ENCODE measurements at regions not wholly inside any gene's neighbourhood (a gene's known extent, or its start where the extent isn't known, plus 50 kb on each side); places are given as distances from the start of the nearest gene placed in this dataset.
"Not testable (repeated sequence)": the region's sequence is repeated elsewhere in the genome, so short reads cannot be mapped to it uniquely, and the experiment has no call there.

DNA sequence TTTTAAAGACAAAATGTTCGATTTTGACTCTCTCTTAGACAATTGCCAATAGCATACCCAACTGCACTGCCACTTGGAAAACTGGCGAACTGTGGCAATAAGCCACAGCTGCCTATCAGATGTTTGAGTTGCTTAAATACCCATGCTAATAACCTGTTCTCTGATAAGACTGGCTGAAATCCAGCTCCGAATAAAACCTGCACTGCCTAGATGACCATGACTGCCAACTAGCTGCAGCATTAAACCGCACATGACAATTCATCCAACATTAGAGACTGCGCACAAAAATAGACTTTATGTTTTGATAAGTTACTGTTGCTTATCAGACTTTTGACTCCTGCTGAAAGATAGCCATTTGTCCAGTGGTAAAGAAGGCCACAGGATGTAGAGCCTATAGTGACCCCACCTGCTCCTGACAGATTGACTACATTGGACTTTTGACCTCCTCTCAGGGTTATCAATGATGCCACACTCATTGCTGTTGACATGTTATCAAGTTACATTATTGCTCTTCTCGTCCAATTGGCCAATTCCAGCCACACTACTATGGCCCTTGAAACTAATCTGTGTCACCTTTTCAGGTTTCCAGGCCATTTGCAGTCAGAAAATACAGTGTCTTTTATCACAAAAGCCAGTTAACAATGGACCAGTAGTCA lies 299.0 kb downstream of the HGF start:
- FAIRE-seq: no peak

DNA sequence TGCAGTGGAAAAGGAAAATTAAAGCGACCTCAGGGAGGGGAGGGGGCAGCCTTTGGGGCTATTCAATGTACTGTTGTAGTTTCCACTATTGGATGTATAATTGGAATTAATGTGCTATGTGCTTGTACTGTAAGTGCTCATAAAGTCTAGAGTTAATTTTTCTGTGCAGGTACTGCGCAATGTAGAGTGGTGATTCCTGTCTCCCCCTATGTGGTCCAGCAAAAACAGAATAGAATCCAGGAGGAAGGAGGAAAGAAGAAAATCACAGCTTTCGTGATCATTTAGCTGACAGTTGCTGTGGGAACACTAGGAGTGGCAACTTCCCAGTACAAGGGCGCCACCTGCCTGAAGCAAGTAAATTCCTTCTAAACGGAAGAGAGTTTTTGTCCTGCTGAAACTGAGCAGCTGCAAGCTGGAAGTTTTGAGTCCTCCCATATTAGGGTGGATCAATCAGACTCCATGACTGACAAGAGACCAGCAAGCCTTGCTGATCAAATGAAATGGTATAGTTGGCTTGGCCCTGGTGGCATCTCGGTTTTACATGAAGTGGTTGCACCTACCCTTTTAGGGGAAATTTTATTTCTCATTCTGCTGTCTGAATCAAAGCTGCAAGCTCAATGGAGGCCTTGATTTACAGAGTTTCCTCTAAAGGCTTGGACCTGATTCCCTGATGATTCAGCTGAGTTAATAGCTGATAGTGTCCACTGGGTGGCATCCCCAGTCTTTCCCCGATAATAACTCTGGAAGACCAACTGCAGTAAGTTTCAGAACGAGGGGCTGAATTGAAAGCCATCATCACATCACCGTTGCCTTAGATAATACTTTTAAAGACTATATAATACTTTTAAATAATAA lies 299.8 kb downstream of the HGF start:
- peak; percentile 96 for FAIRE-seq

DNA sequence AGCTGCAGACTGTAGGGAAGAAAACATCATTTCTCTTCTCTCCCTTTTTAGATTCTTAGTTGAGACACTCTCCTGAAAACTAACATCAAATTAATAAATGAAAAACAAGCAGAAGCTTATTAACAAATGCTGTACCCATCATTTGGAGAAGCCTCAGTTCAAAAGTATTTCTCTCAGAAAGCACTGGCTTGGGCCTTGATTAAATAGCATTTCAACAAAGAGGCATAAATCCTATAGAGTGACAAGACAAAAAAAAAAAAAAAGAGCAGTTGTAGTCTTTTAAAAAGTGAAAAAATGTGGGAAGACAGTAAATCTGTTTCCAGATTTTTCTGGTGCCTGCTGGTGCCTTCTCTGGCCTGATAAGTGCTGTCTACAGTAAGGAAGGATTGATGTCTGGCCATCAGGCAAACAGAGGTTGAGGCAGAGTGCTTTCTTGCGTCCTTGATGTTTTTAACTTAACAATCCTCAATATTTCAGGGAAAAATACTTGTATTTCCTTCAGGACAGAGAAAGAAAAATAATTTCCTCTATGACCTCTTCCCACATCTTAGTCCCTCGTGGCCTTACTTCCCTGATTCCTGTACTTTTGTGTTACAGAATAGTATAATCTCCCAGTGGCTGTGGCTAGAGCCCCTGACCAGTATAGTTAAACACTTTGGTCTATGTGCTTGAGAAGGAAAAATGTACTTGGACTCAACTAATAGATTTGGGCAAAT lies 300.5 kb downstream of the HGF start:
- FAIRE-seq: no peak

DNA sequence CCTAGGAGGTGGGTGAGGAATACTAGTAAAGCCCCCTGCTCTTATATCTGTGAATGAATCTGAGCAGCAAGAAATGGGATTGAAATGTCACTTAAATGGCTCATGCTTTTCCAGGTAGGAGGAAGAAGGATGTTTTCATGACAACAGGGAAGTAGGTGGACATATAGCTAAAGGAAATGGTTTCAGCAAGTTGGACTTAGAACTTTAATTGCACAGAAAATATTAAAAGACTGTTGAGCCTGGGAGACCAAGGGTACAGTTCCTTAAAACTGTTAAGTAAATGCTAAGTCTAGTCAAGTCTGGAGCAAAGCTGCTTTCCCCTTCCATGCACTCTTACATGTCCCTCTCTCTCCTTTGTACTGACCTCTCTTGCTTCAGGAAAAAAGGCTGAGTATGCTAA lies 301.3 kb downstream of the HGF start:
- no peak for FAIRE-seq

DNA sequence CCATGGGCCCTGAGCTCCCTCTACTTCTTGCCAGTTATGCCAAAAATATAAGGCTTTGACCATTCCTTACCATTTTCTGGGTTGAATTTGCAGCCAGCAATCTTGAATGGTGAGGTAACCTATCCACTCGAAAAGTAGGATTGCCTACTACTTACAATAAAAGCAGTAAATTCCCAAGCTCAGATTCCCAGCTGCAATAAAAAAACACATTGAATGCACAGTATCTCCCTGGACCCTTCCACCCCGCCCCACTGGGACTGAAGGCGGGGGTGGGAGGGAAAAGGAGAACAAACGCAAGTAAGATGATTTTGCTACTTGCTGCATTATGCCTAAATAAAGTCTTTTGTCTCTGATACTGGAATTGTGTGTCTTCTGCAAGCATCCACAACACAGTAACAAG lies 301.9 kb downstream of the HGF start:
- no peak for FAIRE-seq

DNA sequence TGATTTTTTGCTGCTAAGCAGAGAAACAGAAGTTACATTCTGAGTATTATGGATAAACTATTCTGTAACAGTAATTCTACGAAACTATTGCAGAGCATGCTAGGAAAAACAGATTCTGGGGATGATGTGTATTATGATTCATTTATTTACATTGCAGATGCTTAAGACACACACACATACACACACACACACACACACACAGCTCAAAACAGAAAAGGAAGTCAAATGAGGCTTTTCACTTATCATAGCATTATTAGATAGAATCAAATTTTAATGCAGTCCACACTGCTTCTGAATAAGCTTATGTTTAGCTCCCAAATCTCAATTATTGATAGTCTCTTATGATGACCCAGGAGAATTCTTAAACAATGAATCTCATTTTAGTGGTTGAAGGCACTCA lies 307.2 kb downstream of the HGF start:
- no peak for FAIRE-seq

DNA sequence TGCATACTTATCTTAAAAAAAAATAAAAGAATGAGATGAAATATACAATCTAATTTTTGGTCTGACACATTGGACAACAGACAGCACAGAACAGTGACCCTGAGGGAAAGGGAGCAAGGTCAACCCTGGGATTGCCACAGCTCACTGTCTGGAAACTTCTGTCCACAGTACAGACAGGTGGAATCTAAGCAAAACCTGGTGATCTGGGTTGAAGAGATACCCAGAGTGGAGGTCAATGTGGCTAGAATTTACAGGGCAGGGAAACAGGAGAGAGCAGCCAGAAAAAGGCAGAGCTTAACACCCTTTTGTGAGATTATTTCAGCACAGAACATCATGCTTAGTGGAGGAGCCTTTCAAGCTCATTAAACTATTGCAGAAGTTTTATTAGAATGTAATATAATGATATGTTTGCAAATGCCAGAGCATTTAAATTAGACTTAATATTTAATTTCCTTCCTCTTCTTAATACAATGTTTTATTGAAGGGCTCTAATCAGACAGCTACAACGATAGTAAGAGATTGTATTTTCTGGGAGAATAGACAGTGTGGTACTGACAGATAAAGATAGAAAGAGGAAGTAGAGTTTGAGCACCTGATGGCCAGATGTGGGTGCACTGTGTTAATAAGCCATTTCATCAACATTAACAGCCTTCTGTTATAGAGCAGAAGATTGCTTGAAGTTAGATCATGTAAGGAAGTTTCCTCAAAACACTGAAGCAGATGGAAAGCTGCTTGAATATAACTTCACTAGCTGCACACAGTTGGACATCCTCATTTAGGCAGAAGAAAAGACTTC lies 309.4 kb downstream of the HGF start:
- no peak for FAIRE-seq

DNA sequence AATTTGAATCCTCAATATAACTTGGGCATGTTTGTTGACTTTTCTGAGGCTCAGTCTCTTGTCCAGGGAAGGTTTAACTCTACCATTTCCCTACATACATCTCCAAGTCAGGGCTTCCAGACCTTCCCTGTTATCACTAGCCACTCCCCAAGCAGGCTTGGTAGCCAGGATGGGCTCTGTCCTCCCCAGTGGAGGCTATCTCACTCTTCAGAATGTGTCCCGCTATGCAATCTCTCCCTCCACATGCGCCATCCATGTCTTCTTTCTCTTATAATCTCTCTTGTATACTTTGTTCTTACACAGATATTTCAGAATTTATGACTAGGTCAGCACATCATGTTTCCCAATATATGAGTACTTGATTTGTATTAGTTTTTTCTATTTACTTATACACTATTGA lies 310.4 kb downstream of the HGF start:
- FAIRE-seq: no peak

DNA sequence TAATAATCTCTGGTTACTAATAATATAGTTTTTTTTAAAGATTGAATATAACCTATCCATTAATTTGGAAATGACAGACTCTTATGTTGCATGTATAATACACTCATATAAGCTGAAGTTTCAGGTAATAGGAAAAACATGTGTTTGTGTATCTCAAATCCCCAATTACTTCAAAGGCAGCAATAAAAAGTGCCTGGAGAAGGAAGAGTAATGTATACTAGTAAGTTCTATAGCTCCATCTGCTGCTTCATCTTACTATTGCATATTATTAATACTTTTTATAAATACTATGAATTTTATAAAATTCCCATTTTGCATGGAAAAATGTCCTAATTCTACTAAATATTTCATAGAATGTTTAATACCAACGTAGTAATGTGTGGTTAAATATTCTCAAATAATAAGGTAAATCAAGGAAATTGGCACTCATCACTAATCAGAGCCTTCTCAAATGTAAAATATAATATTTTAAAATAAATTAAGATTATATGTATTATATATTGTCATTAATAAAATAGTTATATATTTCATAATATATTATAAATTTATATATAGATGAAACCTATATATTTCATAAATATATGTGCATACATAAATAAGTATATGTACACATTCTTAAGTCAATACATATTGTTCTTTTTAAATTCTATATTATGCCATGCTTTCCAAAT lies 311.9 kb downstream of the HGF start:
- peak; percentile 97 for FAIRE-seq

DNA sequence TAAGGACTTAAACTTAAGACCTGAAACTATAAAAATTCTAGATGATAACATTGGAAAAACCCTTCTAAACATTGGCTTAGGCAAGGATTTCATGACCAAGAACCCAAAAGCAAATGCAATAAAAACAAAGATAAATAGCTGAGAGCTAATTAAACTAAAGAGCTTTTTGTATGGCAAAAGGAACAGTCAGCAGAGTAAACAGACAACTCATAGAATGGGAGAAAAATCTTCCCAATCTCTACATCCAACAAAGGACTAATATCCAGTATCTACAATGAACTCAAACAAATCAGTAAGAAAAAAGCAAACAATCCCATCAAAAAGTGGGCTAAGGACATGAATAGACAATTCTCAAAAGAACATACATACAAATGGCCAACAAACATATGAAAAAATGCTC lies 316.1 kb downstream of the HGF start:
- FAIRE-seq: not testable (repeated sequence)

DNA sequence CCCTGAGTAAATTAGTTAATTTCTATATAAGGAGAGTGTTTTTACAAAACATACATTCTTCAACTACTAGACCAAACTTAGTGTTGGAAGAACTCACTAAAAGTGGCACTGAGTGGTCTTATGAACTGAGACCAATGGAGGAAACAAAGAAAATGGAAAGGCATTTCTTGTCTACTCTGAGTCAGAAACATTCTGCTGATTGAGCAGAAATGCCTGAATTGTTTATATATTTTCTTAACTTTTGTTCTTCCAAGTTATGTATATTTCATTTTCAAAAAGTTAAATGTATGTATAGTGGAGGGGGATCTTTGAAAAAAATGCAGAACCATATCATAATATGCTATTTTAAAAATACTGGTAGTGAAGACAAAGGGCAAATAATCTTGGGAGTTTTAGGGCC lies 320.7 kb downstream of the HGF start:
- FAIRE-seq: no peak

DNA sequence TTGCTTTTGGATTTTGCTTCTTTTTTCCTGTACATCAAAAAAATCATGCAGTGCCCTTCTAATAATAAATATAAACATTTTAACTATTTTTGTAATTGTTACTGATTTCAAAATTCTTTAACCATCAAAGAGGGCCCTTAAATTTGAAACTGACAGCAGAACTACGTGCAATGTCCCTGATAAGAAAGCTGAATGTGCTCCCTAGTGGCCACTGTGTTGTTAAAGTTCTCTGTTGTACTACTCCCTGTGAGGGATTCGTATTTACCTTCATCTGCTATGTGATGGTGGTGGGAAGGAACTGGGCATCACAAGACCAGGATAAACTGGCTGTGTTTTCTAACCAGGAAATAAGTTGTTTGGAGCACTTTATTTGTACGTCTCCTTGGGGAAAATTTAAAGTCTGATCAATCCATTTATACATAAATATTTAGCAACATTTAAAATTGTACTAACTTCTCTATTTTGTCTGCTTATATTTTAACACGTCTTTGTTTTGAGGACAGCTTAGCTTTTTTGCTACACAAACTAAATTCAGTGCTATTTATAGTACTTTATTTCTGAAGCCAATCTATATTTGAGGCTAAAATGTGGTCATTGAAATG lies 322.4 kb downstream of the HGF start:
- peak; percentile 99 for FAIRE-seq

DNA sequence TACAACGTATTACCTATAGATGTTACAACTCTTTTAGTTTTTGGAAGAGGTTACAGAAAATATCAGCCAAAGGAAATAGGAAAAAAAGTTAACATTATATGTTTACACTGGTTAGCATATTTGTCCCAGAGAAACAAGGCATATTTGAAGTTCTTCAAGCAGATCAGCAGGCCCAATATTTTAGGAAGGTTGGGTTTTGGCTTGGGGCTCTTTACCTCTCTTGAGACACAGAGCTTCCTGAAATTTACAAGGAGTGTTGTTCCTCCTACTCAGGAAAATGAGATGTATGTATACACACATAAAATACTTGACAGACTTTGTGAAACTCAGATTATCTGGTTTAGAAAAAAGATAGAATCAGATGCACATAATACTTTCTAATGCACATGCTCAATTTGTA lies 323.6 kb downstream of the HGF start:
- FAIRE-seq: no peak

DNA sequence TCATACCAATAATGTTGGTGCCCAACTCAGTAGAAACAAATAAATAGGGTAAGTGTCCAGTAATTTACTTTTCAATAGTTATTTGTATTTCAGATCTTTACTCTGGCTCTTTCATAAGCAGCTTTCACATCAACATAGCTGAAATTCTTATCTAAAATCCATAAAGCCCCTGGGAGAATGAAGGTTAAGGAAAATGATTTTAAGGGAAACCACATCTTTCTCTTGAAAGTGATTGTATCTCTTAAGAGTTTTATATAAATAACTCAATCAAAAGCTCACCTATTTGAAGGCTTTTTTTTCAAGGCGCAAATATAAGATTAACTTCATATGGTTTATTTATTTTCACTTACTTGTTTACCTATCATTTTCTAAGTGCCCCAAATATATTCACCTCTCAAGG lies 324.4 kb downstream of the HGF start:
- FAIRE-seq: peak; percentile 8

DNA sequence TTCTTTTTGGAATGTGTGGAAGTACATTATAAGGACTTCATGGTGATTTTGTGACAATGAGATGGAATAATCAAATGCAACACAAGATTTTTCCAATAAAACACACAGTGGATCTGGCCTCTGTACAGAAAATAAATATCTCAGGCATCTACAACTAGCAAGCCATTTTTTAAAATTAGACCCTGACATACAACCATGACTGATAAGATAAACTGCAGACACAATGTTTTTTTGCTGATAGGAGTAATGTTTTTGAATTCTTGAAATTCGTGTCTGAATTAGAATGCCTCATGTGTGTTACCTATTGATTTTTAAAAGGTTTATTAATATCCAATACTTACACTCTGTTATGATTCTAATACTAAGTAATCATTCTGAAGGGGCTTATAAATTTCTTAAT lies 328.1 kb downstream of the HGF start:
- FAIRE-seq: no peak

DNA sequence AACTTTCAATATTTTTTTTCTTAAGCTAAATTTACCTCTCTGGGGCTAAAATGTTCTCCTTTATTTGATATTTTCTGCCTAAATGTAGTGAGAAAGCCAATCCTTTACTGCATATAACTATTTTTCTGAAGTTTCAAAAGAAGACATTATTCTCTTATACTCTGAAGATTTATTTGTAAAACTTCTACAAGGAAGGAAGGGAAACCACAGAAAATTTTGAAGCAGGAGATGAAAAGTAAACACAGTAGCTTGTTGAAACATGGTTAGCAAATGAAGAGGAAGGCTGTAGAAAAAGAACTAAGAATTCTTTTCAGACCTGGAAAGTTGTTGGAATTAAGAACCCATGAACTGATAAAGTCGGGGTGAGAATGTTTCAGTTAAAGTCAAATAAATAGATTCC lies 330.3 kb downstream of the HGF start:
- no peak for FAIRE-seq

DNA sequence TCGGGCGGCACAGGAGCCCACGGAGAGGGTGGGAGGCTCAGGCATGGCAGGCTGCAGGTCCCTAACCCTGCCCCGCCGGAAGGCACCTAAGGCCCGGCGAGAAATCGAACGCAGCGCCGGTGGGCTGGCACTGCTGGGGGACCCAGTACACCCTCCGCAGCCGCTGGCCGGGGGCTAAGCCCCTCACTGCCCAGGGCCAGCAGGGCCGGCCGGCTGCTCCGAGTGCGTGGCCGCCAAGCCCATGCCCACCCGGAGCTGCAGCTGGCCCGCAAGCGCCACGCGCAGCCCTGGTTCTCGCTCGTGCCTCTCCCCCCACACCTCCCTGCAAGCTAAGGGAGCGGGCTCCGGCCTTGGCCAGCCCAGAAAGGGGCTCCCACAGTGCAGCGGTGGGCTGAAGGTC lies 332.7 kb downstream of the HGF start:
- not testable (repeated sequence) for FAIRE-seq

DNA sequence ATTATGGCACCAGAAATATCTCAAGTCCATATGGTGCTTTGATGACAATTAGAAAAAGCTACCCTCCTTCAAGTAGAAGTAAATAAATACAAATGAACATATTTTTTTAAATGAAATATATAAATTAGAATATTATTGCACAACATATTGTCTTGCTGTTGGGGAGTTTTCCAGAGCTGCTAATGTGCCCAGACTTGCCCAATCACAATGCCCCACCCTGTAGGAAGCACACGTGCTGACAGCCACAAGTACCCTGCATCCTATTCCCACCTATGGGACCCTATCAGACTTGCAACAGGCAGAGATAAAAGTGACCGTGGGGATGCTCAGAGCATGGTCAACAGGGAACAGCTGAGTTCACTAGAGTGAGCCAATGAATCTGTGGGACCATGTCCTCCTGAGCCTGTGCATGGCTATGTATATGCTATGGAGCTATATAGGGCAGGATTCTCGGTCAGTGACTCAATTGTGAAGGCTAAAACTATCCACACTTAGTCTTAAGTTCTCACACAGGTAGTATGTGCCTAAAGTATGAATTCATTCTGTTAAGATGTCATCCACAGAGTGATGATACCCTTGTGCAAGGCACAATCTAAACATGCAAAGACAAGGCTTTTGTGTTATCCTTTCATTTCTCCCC lies 336.0 kb downstream of the HGF start:
- FAIRE-seq: no peak

DNA sequence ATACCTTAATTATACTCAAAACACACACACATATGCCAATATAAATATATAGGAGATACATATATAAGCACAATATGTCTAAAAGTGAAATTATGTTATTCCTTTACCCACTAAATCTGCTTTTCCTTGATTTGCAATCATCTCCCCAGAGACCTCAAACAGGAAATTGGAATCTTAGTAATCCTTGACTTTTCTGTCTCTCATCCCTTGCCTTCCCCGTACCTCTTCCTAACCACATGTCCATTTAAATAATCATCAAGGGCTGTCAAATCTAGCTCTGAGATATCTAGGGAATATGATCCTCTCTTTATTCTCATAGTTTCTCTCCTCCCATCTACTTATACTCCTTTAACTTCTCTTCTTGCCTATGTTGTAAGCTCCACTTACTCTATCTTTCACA lies 336.6 kb downstream of the HGF start:
- FAIRE-seq: no peak

DNA sequence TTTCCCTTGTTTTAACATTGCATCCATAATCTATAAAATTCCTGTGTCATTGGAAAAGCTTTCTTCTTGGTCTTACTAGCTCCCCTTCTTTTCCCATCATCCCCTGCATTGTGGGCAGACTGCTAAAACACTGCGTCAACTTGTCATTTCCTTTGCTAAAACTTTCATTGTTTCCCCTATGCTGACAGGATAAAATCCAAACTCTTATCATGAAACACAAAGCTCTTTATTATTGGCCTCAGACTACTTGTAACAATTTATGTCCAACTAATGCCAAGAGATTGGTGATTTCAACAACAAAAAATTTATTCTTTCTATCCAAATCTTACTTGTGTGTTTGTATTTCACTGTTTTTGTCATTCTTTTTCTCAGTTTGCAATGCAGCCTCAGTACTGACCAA lies 339.1 kb downstream of the HGF start:
- FAIRE-seq: no peak

DNA sequence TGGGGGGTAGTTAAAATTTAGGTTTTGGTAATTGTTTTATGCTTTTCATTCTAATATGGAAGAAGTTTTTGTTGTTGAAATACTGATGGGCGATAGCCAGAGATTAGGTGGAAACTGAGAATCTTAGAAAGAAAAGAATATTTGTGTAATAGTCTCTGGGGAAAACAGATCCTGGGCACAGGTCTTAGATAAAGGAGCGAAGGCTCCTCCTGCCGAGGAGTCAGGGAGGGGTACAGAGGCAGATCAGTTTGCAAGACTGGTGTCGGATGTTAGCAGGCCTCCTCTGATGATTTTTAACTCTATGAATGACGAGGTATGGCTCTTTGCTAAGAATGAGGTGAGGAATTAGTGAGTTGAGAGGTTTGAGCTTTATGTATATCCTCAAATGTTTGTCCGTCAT lies 339.7 kb downstream of the HGF start:
- FAIRE-seq: no peak

DNA sequence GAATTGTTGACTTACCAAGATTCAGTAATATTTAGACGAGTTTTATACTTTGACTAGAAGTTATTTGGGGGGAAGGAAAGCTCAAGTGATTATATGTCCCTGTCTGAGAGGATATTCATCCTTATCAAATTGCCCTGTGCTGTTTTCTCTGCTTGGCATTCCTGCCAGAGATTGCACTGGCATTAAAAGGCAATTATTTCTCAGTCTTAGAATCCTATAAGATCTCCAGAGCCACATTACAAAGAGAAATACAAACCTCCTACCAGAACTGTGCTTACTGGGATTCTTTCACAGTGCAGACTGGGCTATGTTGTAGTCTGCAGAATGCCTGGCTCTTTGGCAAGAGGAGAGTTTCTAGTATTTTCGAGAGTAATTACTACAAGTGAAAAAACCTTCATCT lies 342.4 kb downstream of the HGF start:
- FAIRE-seq: no peak

Measured in G401.6 (cell line).